Calu3 (cell line): ENCODE measurements at regions not wholly inside any gene's neighbourhood (a gene's known extent, or its start where the extent isn't known, plus 50 kb on each side); places are given as distances from the start of the nearest gene placed in this dataset.

Source experiments
- BruUV-seq: library from RNA; stranded (reverse); fragments of 400-500 nt; replicated peaks from 2 replicates; lab custom pipeline; 2021; lab: Mats Ljungman, UMichigan
- CTCF ChIA-PET: fragments of 300-600 bp; sonication (Branson Sonifier 250); formaldehyde crosslinking; loops from one replicate; lab custom pipeline; 2022; ENCODE audit warnings: antibody characterized with exemption; lab: Charles Lee
- DNase-seq: peaks from one replicate; pipeline ENCODE4 v3.0.0; 2022
- H3K27ac Mint-ChIP-seq: one replicate; pipeline ENCODE4 v1.8.0; 2022; ENCODE audit warnings: mixed read lengths; ENCODE audit not compliant: unreplicated experiment
- H3K27me3 Mint-ChIP-seq: one replicate; pipeline ENCODE4 v1.8.0; 2022; ENCODE audit warnings: mixed read lengths; ENCODE audit not compliant: unreplicated experiment
- H3K36me3 Mint-ChIP-seq: one replicate; pipeline ENCODE4 v1.8.0; 2022; ENCODE audit warnings: mild to moderate bottlenecking, moderate library complexity, mixed read lengths; ENCODE audit not compliant: insufficient read depth, unreplicated experiment
- H3K4me1 Mint-ChIP-seq: one replicate; pipeline ENCODE4 v1.8.0; 2022; ENCODE audit warnings: mild to moderate bottlenecking, low read depth, mixed read lengths; ENCODE audit not compliant: unreplicated experiment
- H3K4me3 Mint-ChIP-seq: one replicate; pipeline ENCODE4 v1.8.0; 2022; ENCODE audit warnings: mild to moderate bottlenecking, low read depth, moderate library complexity, mixed read lengths; ENCODE audit not compliant: unreplicated experiment
- H3K9me3 Mint-ChIP-seq: one replicate; pipeline ENCODE4 v1.8.0; 2022; ENCODE audit warnings: low read depth, mixed read lengths; ENCODE audit not compliant: unreplicated experiment
- CTCF ChIP-seq: fragments of 200-600 bp; IDR thresholded peaks from one replicate; pipeline ENCODE4 v1.8.0; 2022; ENCODE audit warnings: antibody characterized with exemption; ENCODE audit not compliant: unreplicated experiment
- intact Hi-C: fragments of 100-400 bp; cut with micrococcal nuclease; formaldehyde crosslinking; loops from one replicate; pipeline ENCODE4 v1.10.0; 2022; ENCODE audit not compliant: unreplicated experiment

- CTCF ChIA-PET: no interaction called here
- TF ChIP-seq CTCF: no peak
- Mint-ChIP-seq H3K27ac (no peak overlapping the region), H3K4me1 (peaks cover 20% of the 10 kb centered on the region), H3K36me3 (no peaks in the 10 kb centered on the region), H3K4me3 (no peak overlapping the region), H3K27me3 (peaks cover 26% of the 10 kb centered on the region), H3K9me3 (no peaks in the 10 kb centered on the region)
- intact Hi-C loops: no loop called here
- DNase-seq: no peak
- no TSS peak for BruUV-seq
Observed at GRCh38 chr4:37771771-37772170, 54.7 kb upstream of the PGM2 start.

GRCh38 chr4:37770016-37770415 lies 56.5 kb upstream of the PGM2 start:
- BruUV-seq: no TSS peak
- no peaks in the 10 kb centered on the region for H3K9me3 Mint-ChIP-seq
- intact Hi-C loops: no loop called here
- H3K36me3 Mint-ChIP-seq: no peaks in the 10 kb centered on the region
- no peak for DNase-seq
- CTCF ChIA-PET: no interaction called here
- TF ChIP-seq CTCF: no peak
- H3K4me3 Mint-ChIP-seq: no peak overlapping the region
- H3K27ac Mint-ChIP-seq: no peak overlapping the region
- peaks cover 20% of the 10 kb centered on the region for H3K4me1 Mint-ChIP-seq
- H3K27me3 Mint-ChIP-seq: peaks cover 26% of the 10 kb centered on the region

DNA sequence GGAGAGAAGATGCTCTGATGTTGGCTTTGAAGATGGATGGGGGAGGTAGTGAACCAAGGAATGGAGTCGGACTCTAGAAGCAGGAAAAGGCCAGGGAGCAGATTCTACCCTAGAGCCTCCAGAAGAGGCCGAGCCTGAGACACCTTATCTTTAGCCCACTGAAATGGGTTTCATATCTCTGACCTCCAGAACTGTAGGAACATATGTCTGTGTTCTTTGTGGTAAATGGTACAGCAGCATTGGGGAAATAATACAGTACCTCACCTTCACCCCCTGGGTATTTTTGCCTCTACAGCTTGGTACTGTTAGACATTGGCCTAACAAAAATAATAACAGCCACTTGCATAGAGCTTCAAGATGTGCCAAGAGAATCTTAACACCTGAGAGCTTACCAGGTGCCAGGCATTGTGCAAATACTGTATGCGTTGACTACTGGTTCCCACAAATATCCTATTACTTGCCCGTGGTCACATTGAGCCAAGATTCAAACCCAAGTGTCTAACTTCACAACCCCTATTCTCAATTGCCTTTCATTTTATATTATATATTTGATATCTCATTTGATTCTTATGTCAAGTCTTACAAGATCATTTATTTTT lies 57.0 kb upstream of the PGM2 start:
- H3K27ac Mint-ChIP-seq: no peak overlapping the region
- H3K4me3 Mint-ChIP-seq: no peak overlapping the region
- CTCF ChIA-PET: no interaction called here
- no peak for DNase-seq
- peaks cover 26% of the 10 kb centered on the region for H3K27me3 Mint-ChIP-seq
- H3K36me3 Mint-ChIP-seq: no peaks in the 10 kb centered on the region
- peaks cover 20% of the 10 kb centered on the region for H3K4me1 Mint-ChIP-seq
- TF ChIP-seq CTCF: no peak
- BruUV-seq: no TSS peak
- intact Hi-C loops: no loop called here
- H3K9me3 Mint-ChIP-seq: no peaks in the 10 kb centered on the region

GRCh38 chr4:37767546-37767945 lies 58.9 kb upstream of the PGM2 start:
- peaks cover 26% of the 10 kb centered on the region for H3K27me3 Mint-ChIP-seq
- H3K36me3 Mint-ChIP-seq: no peaks in the 10 kb centered on the region
- peak; percentile 59 for DNase-seq
- no peak overlapping the region for H3K27ac Mint-ChIP-seq
- BruUV-seq: no TSS peak
- intact Hi-C loops: no loop called here
- CTCF ChIA-PET: no interaction called here
- no peak overlapping the region for H3K4me3 Mint-ChIP-seq
- H3K9me3 Mint-ChIP-seq: no peaks in the 10 kb centered on the region
- peaks cover 20% of the 10 kb centered on the region for H3K4me1 Mint-ChIP-seq
- no peak for TF ChIP-seq CTCF
